NCI-H2107 (cell line): ENCODE measurements at regions not wholly inside any gene's neighbourhood (a gene's known extent, or its start where the extent isn't known, plus 50 kb on each side); places are given as distances from the start of the nearest gene placed in this dataset.

Experiments
- DNase-seq: peaks from one replicate; lab custom pipeline; 2025; lab: John Stamatoyannopoulos, UW

GRCh38 chr2:53260568-53260967 is 507.0 kb upstream of the CHAC2 start:
- no peak for DNase-seq

- no peak for DNase-seq
These were observed 508.1 kb upstream of the CHAC2 start for GRCh38 chr2:53259395-53260009.

DNA sequence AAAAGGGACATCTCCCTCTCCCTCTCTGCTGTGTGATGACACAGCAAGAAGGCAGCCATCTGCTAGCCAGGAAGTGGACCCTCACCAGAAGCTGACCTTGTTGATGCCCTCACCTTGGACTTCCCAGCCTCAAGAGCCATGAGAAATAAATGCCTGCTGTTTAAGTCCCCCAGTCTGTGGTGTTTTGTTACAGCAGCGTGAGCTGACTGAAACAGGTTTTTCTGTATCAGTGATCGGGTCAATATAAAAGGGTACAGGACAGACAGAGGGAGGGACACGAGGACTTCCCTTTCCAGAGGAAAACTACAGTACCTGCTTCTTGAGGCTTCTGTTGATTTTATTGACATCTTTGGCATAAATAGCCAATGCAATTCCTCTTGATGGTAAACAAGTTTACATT is 510.3 kb upstream of the CHAC2 start:
- DNase-seq: no peak

DNA sequence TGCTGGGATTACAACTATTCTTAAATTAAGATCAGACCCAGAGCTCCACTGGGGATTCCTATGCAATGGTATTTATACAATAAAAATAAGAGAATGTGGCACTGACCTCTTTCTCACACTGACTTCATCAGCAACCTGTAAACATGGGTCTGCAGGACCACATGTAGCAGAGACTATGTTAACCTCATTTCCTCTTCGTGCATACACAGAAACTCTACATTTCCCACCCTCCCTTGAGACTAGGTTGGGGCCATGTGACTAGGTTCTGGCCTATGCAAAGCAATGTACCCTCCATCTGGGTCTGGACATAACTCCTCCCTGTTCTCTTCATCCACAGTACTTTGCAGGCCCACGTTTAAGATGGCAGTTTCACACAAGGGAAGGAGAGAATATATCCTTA is 514.4 kb upstream of the CHAC2 start:
- no peak for DNase-seq

DNA sequence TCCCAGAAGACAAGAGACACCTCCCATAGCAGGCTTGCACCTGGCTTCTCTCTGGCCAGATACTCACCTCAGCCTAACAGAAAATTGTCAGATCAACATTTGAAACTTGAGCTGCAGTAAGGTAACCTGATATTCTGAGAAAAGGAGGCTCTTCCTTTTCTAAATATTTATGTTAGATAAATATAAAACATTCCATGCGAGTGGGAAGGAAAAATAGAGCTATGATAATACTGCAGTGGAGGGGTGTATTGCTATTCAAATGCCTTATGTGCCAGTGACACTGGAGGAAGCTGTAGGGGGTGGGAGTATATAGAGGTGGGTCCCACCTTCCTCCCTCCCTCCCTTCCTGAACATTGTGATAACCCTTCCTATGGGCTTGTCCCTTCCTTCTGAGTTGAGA is 515.5 kb upstream of the CHAC2 start:
- DNase-seq: no peak

DNA sequence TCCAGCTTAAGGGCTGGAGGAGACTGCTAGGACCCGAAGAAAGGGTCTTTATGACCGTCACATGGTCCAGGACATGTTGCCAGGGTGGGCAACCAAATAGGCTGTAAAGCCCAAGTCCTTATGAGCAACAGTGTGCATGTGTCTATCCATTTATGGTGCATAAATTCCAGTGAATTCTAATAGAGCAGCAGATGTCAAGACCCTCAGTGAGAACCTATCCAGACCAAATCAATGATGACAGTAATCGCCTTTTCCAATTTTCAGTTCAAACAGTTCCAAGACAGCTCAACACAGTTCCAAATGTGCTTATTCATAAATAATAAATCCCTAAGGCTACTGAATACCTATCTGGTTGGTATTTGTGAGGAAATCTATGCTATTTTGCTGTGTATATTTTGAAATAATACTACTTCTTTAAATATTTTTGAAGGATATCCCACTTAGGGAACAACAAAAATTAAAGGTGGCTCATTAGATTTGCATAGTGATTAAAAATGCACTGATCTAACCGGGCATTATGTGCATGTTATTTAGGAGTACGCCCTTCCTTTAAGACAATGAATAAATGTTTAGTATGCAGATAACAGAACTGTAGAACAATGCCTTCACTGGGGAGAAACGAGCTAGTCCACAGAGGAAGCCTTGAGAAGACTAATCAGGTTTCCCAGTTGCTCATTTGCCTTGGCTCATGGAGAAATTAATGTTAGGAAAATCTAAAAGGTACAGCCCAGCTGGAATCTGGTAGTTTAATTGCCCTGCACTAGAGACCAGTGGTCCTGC is 519.5 kb upstream of the CHAC2 start:
- DNase-seq: no peak

- no peak for DNase-seq
These were observed 524.2 kb upstream of the CHAC2 start for GRCh38 chr2:53243430-53243829.

DNA sequence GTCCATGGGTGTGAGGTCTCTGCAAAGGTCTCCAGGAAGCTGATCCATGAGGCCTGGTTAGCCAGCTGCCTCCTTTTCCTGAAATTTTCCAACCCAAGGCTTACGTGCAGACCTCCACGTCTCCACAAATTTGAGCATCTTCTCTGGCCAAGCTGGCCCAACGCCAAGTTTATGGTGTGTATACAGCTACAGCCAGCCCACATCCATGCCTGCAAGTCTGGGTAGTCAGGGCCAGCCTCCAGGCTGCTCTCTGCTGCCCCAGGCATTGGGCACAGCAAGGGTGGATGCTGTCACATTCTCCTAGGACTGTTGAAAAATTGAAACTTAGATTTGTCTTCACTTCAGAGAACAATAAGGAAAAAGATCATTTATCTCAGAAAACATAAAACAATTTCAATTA is 525.5 kb upstream of the CHAC2 start:
- DNase-seq: no peak

DNA sequence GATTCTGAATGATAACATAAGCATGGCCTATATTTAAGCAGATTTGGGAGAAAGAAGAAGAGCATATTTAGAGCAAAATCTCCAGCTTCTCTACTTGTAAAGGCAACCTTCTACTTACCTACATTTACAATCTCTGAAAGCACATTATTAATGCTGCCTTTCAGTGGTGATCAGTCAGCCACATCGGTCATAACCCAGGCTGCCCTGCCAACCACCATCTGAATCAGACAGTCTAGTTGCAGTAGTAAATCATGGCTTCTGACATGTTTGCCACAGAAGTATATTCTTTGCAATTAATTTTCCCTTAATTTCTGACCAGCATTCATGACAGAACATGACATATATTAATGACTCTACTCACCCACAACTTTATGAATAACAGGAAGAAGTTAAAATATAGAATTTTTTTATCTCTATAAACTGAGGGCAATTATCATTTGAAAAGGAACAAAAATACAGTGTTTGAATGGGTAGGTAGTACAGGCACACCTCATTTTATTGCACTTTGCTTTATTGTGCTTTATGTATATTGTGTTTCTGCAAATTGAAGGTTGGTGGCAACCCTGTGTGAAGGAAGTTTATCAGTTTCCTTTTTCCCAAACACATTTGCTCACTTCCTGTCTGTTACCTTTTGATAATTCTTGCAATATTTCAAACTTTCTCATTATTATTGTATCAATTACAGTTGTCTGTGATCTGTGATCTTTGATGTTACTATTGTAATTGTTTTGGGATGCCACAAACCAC is 531.6 kb upstream of the CHAC2 start:
- DNase-seq: no peak

GRCh38 chr2:53234548-53234903 is 533.1 kb upstream of the CHAC2 start:
- no peak for DNase-seq

- DNase-seq: no peak
These were observed 533.7 kb upstream of the CHAC2 start for GRCh38 chr2:53233759-53234547.

GRCh38 chr2:53231908-53232307 is 535.7 kb upstream of the CHAC2 start:
- DNase-seq: no peak

- DNase-seq: no peak
These were observed 536.9 kb upstream of the CHAC2 start for GRCh38 chr2:53230691-53231090.

GRCh38 chr2:53227535-53227934 is 540.1 kb upstream of the CHAC2 start:
- no peak for DNase-seq

GRCh38 chr2:53220969-53221368 is 546.6 kb upstream of the CHAC2 start:
- no peak for DNase-seq

GRCh38 chr2:53217250-53217649 is 550.4 kb upstream of the CHAC2 start:
- no peak for DNase-seq

DNA sequence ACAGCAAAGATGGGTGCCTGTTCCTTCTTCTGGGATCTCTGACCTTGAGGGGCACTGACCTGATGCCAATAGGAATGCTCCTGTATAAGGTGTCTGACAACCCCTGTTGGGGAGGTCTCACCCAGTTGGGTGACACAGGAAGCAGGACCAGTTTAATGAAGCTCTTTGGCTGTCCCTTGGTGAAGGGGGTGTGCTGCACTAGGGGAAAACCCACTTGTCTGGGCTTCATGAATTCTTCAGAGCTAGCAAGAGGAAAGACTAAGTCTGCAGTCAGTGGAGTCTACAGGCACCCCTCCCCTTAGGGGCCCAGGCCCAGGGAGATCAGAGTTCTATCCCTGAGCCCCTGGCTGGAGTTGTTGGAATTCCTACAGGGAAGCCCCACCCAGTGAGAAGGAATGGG is 550.8 kb upstream of the CHAC2 start:
- no peak for DNase-seq

DNA sequence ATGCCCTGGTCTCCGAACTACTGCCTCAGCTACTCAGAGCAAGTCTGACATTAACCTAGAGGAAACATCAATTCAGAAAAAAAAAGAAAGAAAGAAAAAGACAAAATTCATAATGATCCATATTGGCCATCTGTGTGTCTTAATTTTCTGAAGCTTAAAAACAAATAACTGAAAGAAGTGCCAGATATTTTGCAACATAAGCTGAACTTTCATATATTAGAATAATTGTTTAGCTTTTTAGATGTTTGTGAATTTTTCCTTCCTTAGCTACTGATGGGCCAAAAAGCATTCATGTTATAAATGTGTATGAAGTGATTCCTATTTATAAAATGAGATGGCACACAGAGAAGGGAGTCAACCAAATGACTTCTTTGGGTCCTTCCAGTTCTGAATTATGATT is 555.0 kb upstream of the CHAC2 start:
- no peak for DNase-seq

DNA sequence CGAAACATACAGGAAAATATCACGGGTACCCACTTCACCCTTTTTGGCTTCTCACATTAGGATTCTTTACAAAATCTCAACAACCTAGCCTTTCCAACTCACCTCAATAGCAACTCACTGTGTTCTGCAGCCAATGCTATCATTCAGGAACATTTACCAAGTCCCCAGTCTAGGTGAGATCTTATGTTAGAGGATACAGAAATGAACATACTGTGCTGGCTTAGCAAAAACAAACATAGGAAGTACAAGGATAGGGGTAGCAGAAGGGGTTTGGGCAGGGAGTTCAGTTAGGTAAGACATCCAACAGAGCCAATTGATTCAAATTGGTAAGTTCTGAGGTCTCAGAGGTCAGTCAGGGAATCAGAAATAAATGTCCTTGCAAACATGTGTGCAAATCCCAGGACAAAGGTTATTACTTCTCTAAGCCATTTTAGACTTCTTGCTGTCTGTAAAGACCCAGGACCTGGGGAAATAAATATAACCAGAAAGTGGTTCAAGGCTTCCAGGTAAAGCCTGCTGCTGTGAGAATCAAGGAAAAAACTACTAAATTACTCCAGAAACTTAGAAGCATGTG is 556.3 kb upstream of the CHAC2 start:
- no peak for DNase-seq

DNA sequence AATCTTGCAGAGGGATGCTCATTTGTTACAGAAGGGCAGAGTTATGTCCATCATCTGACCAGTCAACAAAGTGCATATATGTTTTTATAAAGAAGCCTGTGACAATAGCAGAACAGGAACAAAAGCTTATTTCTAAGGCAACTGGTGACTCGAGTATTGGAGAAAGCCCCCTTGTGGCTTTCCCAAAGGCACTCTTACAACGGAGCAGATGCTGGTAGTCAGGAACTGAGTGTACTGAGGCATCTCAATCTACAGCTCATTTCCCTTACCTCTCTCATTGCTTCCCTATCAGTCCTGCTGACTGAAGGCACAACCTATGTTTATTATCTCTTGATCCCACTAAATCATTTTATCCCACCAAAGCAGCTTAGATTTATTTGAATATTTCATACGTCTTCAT is 557.1 kb upstream of the CHAC2 start:
- no peak for DNase-seq

DNA sequence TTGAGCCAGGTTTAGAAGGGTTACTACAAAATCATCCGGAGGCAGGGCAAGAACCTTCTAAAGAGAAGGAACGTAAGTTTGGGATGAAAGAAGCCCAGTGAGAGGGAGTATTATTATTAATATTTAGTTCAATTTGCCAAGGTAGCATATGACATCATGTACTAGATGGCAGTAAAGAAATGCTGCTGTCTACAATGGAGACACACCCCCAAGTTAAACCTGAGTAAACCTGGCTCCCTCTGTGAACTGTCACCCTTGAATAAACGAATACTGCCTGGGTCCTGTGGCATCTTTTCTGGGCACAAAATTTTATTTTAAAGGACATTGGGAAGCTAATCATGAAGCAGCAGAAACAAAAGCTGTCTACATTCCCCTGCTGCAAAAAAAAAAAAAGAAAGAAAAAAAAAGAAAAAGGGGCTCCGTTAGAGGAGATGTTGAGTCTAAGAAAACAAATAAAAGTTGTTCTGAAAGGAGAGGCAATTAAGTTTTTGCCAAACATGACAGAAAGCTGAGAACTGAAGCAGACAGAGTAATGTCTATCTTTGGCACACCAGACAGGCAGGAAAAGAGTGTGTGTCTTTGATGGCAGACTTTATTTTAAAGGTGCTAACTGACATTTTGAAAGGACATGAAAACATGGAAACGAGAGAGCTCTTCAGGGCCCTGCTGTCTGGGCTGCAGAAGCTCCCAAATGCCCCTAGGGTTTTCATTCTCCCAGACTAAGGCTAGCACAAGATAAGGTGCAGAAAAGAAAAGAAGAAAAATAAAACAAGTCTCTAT is 557.7 kb upstream of the CHAC2 start:
- no peak for DNase-seq
